DND-41 (cell line): ENCODE measurements at regions not wholly inside any gene's neighbourhood (a gene's known extent, or its start where the extent isn't known, plus 50 kb on each side); places are given as distances from the start of the nearest gene placed in this dataset.

Source experiments
- ATAC-seq: fragments of 200-7000 bp; cut with Tn5 transposase; 3 replicates; pipeline ENCODE4 v1.9.1; 2021; ENCODE audit warnings: low read depth; ENCODE audit not compliant: insufficient read depth
- DNase-seq: peaks from one replicate; pipeline ENCODE4 v3.0.0-alpha.2; 2020
- H2AFZ ChIP-seq: 2 replicates; pipeline ENCODE4 v1.6.0; 2012; ENCODE audit warnings: low read depth, low read length
- H3K27ac ChIP-seq: 2 replicates; pipeline ENCODE4 v1.5.1; 2012; ENCODE audit warnings: low read length, inconsistent platforms
- H3K27me3 ChIP-seq: fragments of 200-600 bp; sonication (generic); 2 replicates; pipeline ENCODE4 v1.6.0; 2012; ENCODE audit warnings: low read length, mild to moderate bottlenecking, inconsistent platforms; ENCODE audit not compliant: insufficient read depth, poor library complexity
- H3K36me3 ChIP-seq: 2 replicates; pipeline ENCODE4 v1.5.1; 2012; ENCODE audit warnings: low read length, inconsistent platforms; ENCODE audit not compliant: insufficient read depth
- H3K4me1 ChIP-seq: 2 replicates; pipeline ENCODE4 v1.5.1; 2012; ENCODE audit warnings: mild to moderate bottlenecking, low read length; ENCODE audit not compliant: insufficient read depth
- H3K4me2 ChIP-seq: 2 replicates; pipeline ENCODE4 v1.6.0; 2012; ENCODE audit warnings: mild to moderate bottlenecking, moderate library complexity, low read length, inconsistent platforms; ENCODE audit not compliant: insufficient read depth
- H3K4me3 ChIP-seq, 2 experiments: fragments of 200-600 bp in 1 of 2; shearing (Covaris generic) in 1 of 2; 2 replicates each; pipeline ENCODE4 v1.5.1; 2012 to 2016; ENCODE audit warnings: inconsistent platforms in 2 of 2, low read length in 2 of 2, mild to moderate bottlenecking in 2 of 2, low read depth in 1 of 2, moderate library complexity in 1 of 2
- H3K79me2 ChIP-seq: 2 replicates; pipeline ENCODE4 v1.6.0; 2012; ENCODE audit warnings: low read length, inconsistent platforms; ENCODE audit not compliant: insufficient read depth
- H3K9ac ChIP-seq: 2 replicates; pipeline ENCODE4 v1.6.0; 2012; ENCODE audit warnings: low read depth, mild to moderate bottlenecking, inconsistent platforms, low read length, moderate library complexity
- H3K9me3 ChIP-seq: 2 replicates; pipeline ENCODE4 v1.5.1; 2012; ENCODE audit warnings: low read length, moderate library complexity, mild to moderate bottlenecking, inconsistent platforms; ENCODE audit not compliant: insufficient read depth, severe bottlenecking
- H4K20me1 ChIP-seq: 2 replicates; pipeline ENCODE4 v1.6.0; 2012; ENCODE audit warnings: low read length; ENCODE audit not compliant: insufficient read depth
- CTCF ChIP-seq: IDR thresholded peaks from 2 replicates; pipeline ENCODE4 v1.5.1; 2012; ENCODE audit warnings: borderline replicate concordance, low read length, moderate library complexity, mild to moderate bottlenecking; ENCODE audit not compliant: poor library complexity, severe bottlenecking; ENCODE audit errors: extremely low read depth
- EZH2 ChIP-seq: IDR thresholded peaks from 3 replicates; pipeline ENCODE4 v1.6.1; 2012; ENCODE audit warnings: borderline replicate concordance, low read depth, mild to moderate bottlenecking, moderate library complexity, low read length, inconsistent platforms; ENCODE audit not compliant: severe bottlenecking

DNA sequence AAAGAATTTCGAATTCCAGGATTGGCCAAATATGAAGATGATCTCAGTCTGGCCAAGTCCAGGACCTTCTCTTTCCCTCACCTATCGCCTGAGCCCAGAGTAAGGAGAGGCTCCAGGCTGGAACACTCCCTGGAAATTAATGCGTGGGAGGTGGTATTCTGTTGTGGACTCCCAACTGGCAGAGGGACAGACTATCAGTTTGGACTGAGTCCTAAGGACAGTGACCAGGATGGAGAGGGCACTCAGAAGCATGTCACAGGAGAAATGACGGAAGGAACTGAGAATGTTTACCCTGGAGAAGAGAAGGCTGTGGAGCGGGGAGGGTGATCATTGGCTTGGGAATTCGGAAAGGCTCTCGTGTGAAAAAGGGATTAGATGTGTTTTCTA is 84.4 kb downstream of the RPL27A start:
- no peaks in the 10 kb centered on the region for H3K79me2 ChIP-seq
- H2AFZ ChIP-seq, result no peak overlapping the region
- no peak overlapping the region for H3K4me2 ChIP-seq
- no peaks in the 10 kb centered on the region for H4K20me1 ChIP-seq
- ATAC-seq (no peak), DNase-seq (no peak)
- H3K4me1 ChIP-seq, result no peaks in the 10 kb centered on the region
- no peak overlapping the region for H3K4me3 ChIP-seq
- H3K27me3 ChIP-seq, result no peaks in the 10 kb centered on the region
- no peaks in the 10 kb centered on the region for H3K9me3 ChIP-seq
- H3K36me3 ChIP-seq, result no peaks in the 10 kb centered on the region
- no peak overlapping the region for H3K9ac ChIP-seq
- no peak overlapping the region for H3K27ac ChIP-seq
- TF ChIP-seq CTCF (no peak), EZH2 (no peak)

DNA sequence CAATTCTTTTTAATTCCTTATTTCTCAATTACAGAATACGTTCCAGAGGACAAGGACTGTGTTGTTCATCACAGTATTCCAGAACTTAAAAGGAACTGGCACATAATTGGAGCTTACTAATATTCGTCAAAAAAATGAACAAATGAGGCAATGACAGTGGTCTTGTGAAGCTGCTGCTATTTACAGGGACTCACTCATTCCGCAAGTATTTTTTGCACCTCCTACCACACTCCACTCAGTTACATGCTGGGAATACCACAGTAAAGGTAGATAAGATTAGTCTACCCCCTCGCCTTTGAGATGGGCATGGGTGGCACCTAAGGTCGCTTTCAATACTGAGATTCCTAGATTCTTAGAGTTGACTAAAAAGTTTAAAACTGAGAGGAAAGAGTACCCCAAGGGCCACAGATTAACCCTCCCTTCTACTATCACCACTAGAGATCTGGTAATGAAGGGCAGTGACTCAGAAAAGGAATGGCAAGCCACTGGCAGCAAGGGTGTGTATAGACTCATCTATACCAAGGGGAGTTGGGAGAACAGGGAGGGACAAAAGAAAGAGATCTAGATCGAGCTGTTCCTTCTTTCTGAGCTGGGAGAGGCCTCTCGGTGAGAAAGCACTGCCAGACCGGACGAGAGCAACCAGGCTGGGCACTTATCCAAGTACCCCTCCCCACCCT is 85.0 kb downstream of the RPL27A start:
- DNase-seq (no peak), ATAC-seq (no peak)
- Histone ChIP-seq H3K79me2 (no peaks in the 10 kb centered on the region), H4K20me1 (no peaks in the 10 kb centered on the region), H3K36me3 (no peaks in the 10 kb centered on the region), H3K4me3 (no peak overlapping the region), H3K27me3 (no peaks in the 10 kb centered on the region), H3K9me3 (no peaks in the 10 kb centered on the region), H2AFZ (no peak overlapping the region), H3K27ac (no peak overlapping the region), H3K4me2 (no peak overlapping the region), H3K9ac (no peak overlapping the region), H3K4me1 (no peaks in the 10 kb centered on the region)
- TF ChIP-seq CTCF (no peak), EZH2 (no peak)

GRCh38 chr11:8768625-8769333 is 86.2 kb downstream of the RPL27A start:
- H3K4me3 ChIP-seq, result no peak overlapping the region
- H3K27me3 ChIP-seq, result no peaks in the 10 kb centered on the region
- no peaks in the 10 kb centered on the region for H4K20me1 ChIP-seq
- no peak overlapping the region for H3K4me2 ChIP-seq
- H3K36me3 ChIP-seq, result no peaks in the 10 kb centered on the region
- no peak for TF ChIP-seq CTCF
- TF ChIP-seq EZH2, result no peak
- H3K9me3 ChIP-seq, result no peaks in the 10 kb centered on the region
- no peaks in the 10 kb centered on the region for H3K79me2 ChIP-seq
- H3K4me1 ChIP-seq, result no peaks in the 10 kb centered on the region
- ATAC-seq, result no peak
- no peak for DNase-seq
- H3K27ac ChIP-seq, result no peak overlapping the region
- H2AFZ ChIP-seq, result no peak overlapping the region
- no peak overlapping the region for H3K9ac ChIP-seq
